Neural crest cell (in vitro differentiated cells): ENCODE measurements at regions not wholly inside any gene's neighbourhood (a gene's known extent, or its start where the extent isn't known, plus 50 kb on each side); places are given as distances from the start of the nearest gene placed in this dataset.

ENCODE experiments used
- DNase-seq: peaks from one replicate; pipeline ENCODE4 v3.0.0; 2021; ENCODE audit warnings: low read depth, mixed read lengths, low spot score
- H3K27ac Mint-ChIP-seq: one replicate; pipeline ENCODE4 v1.8.0; 2021; ENCODE audit warnings: mild to moderate bottlenecking, mixed read lengths; ENCODE audit not compliant: unreplicated experiment
- H3K27me3 Mint-ChIP-seq: 2 replicates; pipeline ENCODE4 v1.8.0; 2021; ENCODE audit warnings: low read depth, mild to moderate bottlenecking, mixed read lengths
- H3K36me3 Mint-ChIP-seq: 2 replicates; pipeline ENCODE4 v1.8.0; 2021; ENCODE audit warnings: low read depth, mild to moderate bottlenecking, mixed read lengths
- H3K4me1 Mint-ChIP-seq: 2 replicates; pipeline ENCODE4 v1.8.0; 2021; ENCODE audit warnings: mixed read lengths
- H3K4me3 Mint-ChIP-seq: one replicate; pipeline ENCODE4 v1.8.0; 2021; ENCODE audit warnings: mild to moderate bottlenecking, mixed read lengths
- H3K9me3 Mint-ChIP-seq: 2 replicates; pipeline ENCODE4 v1.8.0; 2021; ENCODE audit warnings: mixed read lengths
- TF ChIP-seq, protein P1 (sequence below): fragments of 200-600 bp; sonication (generic); conservative IDR thresholded peaks from 2 replicates; pipeline ENCODE4 v1.5.0; 2021; ENCODE audit warnings: antibody characterized with exemption, mild to moderate bottlenecking

DNA sequence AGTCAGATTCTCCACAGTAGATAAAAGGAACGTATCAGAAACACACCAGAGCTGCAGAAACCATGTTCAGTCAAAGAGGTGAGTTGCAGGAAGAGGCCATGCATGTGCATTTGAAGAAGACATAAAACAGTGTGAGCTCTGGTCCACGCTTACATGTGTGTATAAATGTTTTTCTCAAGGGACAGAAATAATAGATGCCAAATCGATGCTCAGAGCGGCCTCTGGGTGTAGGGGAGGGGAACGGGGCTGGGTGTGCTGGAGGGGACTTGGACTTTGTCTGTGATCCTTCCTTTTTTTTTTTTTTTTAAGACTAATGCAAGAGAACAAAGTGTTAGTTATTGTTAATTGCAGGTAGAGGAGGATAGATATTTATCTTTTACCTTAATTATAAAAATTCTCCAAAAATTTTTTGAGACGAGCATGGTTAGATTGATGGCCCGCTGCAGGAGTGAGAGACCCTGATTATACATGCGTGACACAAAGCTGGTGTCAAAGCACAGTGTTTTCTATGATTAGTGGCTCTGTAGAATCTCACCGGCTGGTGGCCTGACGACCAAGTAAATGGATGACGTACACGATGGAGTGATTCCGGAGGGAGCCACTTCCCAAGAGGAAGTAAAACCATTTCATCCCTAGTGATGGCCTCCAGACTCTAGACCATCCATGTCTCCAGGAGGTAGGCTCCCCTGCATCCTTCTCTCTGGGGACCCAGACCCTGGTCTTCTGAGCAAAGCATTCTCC is 240.2 kb downstream of the ENGASE start:
- DNase-seq = no peak
- peaks cover 23% of the 10 kb centered on the region for H3K27me3 Mint-ChIP-seq
- H3K27ac Mint-ChIP-seq = no peak overlapping the region
- no peaks in the 10 kb centered on the region for H3K36me3 Mint-ChIP-seq
- no peak overlapping the region for H3K4me3 Mint-ChIP-seq
- no peaks in the 10 kb centered on the region for H3K4me1 Mint-ChIP-seq
- TF ChIP-seq, protein P1, sequence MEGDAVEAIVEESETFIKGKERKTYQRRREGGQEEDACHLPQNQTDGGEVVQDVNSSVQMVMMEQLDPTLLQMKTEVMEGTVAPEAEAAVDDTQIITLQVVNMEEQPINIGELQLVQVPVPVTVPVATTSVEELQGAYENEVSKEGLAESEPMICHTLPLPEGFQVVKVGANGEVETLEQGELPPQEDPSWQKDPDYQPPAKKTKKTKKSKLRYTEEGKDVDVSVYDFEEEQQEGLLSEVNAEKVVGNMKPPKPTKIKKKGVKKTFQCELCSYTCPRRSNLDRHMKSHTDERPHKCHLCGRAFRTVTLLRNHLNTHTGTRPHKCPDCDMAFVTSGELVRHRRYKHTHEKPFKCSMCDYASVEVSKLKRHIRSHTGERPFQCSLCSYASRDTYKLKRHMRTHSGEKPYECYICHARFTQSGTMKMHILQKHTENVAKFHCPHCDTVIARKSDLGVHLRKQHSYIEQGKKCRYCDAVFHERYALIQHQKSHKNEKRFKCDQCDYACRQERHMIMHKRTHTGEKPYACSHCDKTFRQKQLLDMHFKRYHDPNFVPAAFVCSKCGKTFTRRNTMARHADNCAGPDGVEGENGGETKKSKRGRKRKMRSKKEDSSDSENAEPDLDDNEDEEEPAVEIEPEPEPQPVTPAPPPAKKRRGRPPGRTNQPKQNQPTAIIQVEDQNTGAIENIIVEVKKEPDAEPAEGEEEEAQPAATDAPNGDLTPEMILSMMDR = no peak
- H3K9me3 Mint-ChIP-seq = no peaks in the 10 kb centered on the region

DNA sequence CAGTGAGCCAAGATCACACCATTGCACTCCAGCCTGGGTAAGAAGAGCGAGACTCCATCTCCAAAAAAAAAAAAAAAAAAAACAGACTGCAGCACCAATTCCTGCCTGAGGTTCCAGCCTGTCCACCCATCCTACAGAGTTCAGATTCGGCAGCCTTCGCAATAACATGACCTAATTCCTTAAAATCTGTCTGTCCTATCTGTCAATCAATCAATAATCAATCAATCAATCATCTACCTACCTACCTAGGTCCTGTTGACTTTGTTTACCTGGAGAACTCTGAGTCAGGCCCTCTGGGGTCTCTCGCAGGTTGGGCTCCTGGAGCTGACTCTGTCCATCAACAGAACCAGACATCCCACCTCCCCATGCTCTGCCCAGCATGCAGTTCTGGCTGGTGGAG is 236.7 kb downstream of the ENGASE start:
- no peak overlapping the region for H3K27ac Mint-ChIP-seq
- H3K36me3 Mint-ChIP-seq = no peaks in the 10 kb centered on the region
- TF ChIP-seq, protein P1 = no peak
- H3K27me3 Mint-ChIP-seq = peaks cover 11% of the 10 kb centered on the region
- H3K9me3 Mint-ChIP-seq = no peaks in the 10 kb centered on the region
- H3K4me1 Mint-ChIP-seq = no peaks in the 10 kb centered on the region
- no peak for DNase-seq
- H3K4me3 Mint-ChIP-seq = no peak overlapping the region

DNA sequence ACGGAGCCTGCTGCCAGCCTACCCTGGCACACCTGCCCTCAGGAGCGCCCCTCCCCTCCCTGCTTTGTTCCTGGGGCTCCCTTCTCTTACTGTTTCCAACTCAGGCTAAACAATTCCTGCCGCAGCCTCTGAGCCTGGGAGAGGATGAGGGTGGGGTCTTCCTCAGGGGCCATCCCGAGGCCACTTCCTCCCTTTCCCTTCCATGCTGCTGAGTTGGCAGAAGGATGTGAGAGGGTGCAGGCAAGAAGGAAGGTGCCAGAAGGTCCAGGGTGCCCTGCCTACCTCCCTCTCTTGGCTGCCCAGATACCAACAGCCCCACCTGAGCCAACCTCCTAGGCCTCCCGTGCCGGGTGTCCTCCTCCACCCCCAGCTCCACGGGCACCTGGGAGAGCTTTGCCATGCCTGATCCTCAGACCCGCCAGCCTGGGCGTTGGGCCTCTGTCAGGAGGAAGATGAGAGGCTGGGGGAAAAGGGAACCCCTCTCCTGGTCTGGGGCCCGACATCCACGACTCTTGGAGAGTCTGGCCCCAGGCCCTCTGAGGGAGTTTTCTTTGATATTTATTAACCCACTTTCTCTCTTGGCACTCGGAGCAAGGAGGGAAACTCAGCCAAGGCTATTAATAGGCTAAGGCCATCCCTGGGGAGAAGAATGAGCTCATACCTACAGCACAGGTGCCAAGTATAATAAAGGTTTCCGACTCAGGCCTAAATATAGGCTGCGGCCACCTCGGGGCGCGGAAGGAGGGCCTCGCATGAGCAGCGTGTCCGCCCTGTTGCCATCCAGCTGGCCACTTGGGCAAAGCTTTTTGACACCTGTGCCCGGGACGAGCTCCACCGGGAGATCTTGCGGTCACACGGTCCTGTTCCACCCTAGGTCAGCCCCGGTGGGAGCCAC is 232.0 kb downstream of the ENGASE start:
- H3K36me3 Mint-ChIP-seq = no peaks in the 10 kb centered on the region
- no peaks in the 10 kb centered on the region for H3K4me1 Mint-ChIP-seq
- H3K27me3 Mint-ChIP-seq = peaks cover 5% of the 10 kb centered on the region
- H3K27ac Mint-ChIP-seq = peak overlapping the region; percentile 35
- TF ChIP-seq, protein P1 = no peak
- no peaks in the 10 kb centered on the region for H3K9me3 Mint-ChIP-seq
- DNase-seq = no peak
- no peak overlapping the region for H3K4me3 Mint-ChIP-seq

DNA sequence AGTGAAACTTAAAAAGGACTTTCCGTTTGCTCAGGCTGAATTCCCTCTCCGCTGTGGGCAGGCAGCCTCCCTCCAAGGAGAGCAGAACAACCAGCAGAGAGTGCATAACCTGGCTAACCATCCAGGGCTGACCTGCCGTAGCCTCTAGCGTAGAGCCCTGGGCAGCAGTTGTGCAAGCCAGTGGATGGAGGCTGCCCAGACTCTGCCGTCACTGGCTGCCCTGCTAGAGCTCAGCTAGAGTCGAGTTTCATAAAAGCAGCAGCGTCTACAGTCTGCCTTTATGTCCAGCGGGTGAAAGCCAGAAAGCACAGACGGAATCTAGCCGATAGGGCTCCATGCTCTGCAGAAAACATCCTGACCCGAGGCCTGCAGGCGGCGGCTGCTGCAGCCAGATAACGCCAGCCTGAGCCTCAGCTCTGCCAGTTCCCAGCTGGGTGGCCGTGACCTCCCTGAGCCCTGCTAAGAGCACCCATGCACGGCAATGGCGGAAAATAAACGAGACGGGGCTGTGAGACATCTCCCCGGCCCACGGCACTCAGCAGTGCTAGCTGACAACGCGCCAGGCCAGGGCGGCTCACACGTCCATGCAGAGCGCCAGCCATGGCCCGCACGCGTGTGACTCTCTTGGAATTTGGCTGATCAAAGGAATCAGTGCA is 231.3 kb downstream of the ENGASE start:
- Mint-ChIP-seq H3K9me3 (no peaks in the 10 kb centered on the region), H3K4me3 (no peak overlapping the region), H3K27me3 (peaks cover 5% of the 10 kb centered on the region), H3K4me1 (no peaks in the 10 kb centered on the region), H3K27ac (no peak overlapping the region), H3K36me3 (no peaks in the 10 kb centered on the region)
- TF ChIP-seq, protein P1 = no peak
- DNase-seq = no peak

DNA sequence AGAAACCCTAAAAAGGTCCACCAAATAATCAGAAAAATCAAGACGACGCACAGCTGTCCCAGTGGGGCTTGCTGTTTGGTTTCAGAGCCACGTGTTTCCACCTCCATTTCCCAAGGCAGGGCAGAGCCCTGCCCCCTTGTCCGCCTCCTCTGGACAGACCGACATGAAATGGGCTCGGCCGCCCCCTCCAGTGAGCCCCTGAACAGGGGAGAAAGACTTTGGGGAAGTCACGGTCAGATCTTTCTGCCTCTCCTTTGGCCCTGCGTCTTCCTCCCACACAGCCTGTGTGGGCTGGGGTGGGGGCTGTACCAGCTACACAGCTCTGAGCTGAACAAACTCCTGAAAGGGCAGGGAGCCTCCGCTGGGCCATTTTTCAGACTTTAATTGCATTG is 230.7 kb downstream of the ENGASE start:
- Mint-ChIP-seq H3K4me3 (no peak overlapping the region), H3K9me3 (no peaks in the 10 kb centered on the region), H3K4me1 (no peaks in the 10 kb centered on the region), H3K36me3 (no peaks in the 10 kb centered on the region), H3K27ac (no peak overlapping the region), H3K27me3 (peaks cover 6% of the 10 kb centered on the region)
- no peak for DNase-seq
- TF ChIP-seq, protein P1 = no peak
